LNCaP clone FGC (cell line): ENCODE measurements at regions not wholly inside any gene's neighbourhood (a gene's known extent, or its start where the extent isn't known, plus 50 kb on each side); places are given as distances from the start of the nearest gene placed in this dataset.

Experiments used
- DNase-seq: peaks from one replicate; pipeline ENCODE4 v3.0.0-alpha.2; 2011; ENCODE audit warnings: low read depth
- H3K4me3 ChIP-seq: 2 replicates; pipeline ENCODE4 v1.5.1; 2011; ENCODE audit warnings: mild to moderate bottlenecking, low read depth, low read length, control low read depth
- TF ChIP-seq, protein P1 (sequence below): IDR thresholded peaks from 2 replicates; pipeline ENCODE4 v1.5.1; 2012; ENCODE audit warnings: mild to moderate bottlenecking; ENCODE audit not compliant: control insufficient read depth, insufficient read depth; ENCODE audit errors: extremely low read depth

DNA sequence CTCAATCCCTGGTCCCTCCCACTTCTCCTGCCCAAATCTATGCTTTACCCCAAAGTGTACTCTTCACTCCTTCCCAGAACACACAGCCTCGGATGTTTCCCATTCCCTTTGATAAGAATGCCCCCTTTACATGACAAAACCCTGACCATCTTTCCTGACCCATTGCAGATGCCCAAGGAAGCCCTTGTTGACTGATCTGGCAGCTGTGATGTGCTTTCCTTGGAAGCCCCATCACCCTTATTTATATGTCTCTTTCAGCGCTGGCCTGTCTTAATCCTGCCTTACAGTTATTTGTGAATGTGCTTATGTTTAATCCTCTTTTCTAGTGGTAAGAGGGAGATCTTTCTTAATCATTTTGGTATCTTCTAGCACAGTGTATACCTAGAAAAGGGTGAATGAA, 523.1 kb downstream of the CD83 start:
- TF ChIP-seq, protein P1, sequence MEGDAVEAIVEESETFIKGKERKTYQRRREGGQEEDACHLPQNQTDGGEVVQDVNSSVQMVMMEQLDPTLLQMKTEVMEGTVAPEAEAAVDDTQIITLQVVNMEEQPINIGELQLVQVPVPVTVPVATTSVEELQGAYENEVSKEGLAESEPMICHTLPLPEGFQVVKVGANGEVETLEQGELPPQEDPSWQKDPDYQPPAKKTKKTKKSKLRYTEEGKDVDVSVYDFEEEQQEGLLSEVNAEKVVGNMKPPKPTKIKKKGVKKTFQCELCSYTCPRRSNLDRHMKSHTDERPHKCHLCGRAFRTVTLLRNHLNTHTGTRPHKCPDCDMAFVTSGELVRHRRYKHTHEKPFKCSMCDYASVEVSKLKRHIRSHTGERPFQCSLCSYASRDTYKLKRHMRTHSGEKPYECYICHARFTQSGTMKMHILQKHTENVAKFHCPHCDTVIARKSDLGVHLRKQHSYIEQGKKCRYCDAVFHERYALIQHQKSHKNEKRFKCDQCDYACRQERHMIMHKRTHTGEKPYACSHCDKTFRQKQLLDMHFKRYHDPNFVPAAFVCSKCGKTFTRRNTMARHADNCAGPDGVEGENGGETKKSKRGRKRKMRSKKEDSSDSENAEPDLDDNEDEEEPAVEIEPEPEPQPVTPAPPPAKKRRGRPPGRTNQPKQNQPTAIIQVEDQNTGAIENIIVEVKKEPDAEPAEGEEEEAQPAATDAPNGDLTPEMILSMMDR: no peak
- no peak for DNase-seq
- H3K4me3 ChIP-seq: no peak overlapping the region

DNA sequence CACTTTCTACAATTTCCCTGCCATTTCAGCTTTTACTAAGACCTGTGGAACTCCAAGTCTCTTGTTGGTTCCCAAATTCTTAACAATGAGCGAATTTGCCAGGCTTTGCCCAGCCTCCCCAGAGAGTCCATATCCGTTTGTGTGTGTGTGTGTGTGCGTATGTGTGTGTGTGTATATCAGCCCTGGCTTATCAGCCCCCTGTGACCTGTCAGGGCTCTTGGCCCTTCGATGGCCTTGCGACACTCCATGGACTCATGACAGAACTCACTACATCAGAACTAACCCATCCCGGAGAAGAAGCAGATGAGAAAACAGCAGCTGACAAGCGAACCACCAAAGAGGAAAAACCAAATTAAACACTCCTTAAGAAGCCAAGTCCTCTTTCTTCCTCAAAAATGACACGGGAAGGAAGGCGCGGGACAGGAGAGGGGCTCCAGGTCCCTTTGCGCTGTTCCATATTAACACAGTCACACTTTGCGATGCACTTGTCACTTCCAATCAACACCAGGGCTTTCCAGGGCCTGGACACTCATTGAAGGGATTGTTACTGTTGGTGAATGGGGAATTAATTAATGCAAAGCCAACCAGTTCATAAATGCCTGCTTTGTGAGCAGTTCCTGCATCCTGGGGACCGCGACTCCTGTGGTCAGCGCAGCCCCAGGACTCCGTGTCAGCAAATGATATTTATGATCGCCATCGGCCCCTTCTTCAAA, 524.0 kb downstream of the CD83 start:
- no peak overlapping the region for H3K4me3 ChIP-seq
- TF ChIP-seq, protein P1: no peak
- no peak for DNase-seq

DNA sequence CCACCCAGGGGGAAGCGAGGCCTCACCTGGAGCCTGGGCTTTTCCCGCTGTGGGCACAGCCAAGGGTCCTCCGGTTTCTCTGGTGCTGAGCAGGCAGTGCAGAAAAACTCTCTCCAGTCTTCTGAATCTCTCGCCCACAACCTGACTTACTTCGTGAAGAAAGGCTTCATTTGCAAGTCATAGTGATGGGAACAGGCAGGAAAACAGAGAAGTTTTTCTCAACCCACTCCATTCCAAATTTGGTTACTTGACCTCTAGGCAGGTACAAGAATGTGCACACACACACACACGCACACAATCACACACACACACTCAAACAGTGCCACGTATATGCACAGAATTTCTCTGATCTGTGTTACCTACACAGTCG, 524.5 kb downstream of the CD83 start:
- TF ChIP-seq, protein P1: no peak

DNA sequence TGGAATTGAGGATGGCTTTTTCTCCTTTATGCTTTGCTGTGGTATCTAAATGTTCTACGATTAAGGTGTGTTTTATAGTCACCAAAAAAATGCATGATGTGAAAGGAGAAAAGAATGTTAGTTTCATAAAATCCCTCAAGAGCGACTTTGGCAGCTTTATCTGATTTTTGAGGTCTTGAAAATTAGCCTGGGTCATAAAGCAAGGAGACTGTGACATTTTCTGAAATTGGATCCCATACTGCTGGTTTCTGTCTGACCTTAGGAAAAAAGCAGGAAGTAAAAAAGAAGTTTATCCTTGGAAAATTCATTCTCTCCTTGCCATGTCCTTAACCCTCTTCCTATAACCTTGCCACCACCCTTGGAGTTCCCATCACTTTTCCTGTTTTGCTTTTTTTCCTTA, 525.3 kb downstream of the CD83 start:
- DNase-seq: no peak
- no peak overlapping the region for H3K4me3 ChIP-seq
- TF ChIP-seq, protein P1: no peak

More for the DNA sequence above, 524.5 kb downstream of the CD83 start:
- DNase-seq: no peak
- no peak overlapping the region for H3K4me3 ChIP-seq

DNA sequence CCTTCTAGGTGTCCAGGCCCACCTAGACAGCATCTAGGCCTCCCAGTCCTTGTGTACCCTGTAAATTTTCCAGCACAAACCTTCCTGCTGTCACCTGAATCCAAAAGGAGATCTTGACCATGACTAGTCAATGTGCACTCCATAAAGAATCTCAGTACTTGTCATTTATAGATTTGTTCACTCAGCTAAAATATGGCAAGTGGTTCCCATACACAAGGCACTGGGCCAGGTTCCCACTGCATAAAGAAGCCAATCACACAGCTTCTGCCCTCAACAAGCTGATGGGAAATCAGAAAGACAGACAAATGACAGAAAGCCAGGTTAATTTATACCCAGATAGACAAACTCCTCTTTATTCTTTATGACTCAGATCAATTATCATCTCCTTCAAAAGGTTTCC, 526.8 kb downstream of the CD83 start:
- TF ChIP-seq, protein P1: no peak
- no peak for DNase-seq
- no peak overlapping the region for H3K4me3 ChIP-seq

DNA sequence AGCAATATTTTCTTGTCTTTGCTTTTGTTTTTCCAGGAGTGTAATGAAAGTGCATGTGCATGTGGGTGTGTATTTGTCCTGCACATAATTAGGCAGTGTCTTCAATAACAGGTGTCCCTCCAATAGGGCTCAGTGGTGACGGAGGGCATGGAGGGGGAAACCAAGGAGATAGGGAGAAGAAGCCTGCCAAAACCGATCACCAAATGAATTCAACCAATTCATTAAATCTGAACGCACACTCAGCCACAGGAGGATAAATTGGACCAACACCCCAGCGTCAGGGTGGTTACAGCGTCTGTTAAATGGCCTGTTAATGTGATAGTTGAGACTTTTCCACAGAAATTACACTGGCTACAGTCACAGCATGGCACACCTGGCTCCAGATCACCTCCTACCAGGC, 527.6 kb downstream of the CD83 start:
- no peak for DNase-seq
- TF ChIP-seq, protein P1: no peak
- H3K4me3 ChIP-seq: no peak overlapping the region

DNA sequence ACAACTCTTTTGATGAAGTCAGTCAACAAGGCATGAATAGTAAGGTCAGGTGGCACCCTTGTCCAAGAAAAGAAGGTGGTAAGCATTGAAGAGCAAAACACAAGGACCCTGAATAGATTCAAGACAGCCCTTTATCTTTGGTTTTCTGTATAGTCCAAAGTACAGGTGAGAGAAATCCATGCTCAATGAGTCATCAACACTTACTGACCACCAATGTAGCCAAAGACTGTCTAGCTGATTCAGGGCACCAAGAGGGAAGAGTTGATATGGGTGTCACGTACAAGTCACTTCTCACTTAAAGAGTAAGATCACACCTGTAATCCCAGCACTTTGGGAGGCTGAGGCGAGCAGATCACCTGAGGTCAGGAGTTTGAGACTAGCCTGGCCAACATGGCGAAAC, 528.3 kb downstream of the CD83 start:
- no peak for DNase-seq
- TF ChIP-seq, protein P1: no peak
- H3K4me3 ChIP-seq: no peak overlapping the region
